ENCODE measurements at regions not wholly inside any gene's neighbourhood (a gene's known extent, or its start where the extent isn't known, plus 50 kb on each side); places are given as distances from the start of the nearest gene placed in this dataset.

DNA sequence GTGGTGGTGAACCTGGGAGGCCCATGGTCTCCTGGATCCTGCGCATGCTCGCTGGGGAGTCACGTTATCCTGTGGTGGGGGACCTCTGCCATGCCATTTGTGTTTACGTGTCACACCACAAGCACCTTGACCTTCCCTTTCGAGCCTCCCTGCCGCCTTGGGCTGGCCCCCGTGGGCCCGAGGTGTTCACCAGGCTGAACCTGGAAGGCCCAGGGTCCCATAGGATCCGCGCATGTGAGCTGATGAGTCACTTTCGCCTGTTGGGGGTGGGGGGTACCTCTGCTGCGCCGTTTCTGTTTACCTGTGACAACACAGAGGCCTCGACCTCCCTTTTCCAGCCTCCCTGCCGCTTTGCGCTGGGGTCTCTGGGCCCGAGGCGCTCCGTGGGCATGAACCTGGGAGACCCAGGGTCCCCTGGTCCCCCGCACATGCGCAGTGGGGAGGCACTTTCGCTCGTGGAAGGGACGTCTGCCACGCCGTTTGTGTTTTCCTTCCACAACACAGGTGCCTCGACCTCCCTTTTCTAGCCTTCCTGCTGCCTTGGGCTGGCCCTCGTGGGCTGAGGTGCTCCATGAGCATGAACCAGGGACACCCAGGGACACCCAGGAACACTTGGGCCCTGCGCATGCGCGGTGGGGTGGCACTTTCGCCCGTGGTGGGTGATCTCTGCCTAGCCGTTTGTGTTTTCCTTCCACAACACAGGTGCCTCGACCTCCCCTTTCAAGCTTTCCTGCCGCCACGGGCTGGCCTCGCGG, 334.1 kb downstream of the ALG10 start:
- TF ChIP-seq, protein P1, sequence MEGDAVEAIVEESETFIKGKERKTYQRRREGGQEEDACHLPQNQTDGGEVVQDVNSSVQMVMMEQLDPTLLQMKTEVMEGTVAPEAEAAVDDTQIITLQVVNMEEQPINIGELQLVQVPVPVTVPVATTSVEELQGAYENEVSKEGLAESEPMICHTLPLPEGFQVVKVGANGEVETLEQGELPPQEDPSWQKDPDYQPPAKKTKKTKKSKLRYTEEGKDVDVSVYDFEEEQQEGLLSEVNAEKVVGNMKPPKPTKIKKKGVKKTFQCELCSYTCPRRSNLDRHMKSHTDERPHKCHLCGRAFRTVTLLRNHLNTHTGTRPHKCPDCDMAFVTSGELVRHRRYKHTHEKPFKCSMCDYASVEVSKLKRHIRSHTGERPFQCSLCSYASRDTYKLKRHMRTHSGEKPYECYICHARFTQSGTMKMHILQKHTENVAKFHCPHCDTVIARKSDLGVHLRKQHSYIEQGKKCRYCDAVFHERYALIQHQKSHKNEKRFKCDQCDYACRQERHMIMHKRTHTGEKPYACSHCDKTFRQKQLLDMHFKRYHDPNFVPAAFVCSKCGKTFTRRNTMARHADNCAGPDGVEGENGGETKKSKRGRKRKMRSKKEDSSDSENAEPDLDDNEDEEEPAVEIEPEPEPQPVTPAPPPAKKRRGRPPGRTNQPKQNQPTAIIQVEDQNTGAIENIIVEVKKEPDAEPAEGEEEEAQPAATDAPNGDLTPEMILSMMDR (IDR thresholded peaks at IDR 0.05; ENCODE audit: low read depth, low read length), result no peak
- in situ Hi-C loops (cut with HindIII; ENCODE audit: low sequenced_read_pairs), result no loop called here
- DNase-seq (ENCODE audit: low read depth, low spot score), result no peak
- no peak overlapping the region for H3K4me3 ChIP-seq (ENCODE audit: low read depth, low read length)

DNA sequence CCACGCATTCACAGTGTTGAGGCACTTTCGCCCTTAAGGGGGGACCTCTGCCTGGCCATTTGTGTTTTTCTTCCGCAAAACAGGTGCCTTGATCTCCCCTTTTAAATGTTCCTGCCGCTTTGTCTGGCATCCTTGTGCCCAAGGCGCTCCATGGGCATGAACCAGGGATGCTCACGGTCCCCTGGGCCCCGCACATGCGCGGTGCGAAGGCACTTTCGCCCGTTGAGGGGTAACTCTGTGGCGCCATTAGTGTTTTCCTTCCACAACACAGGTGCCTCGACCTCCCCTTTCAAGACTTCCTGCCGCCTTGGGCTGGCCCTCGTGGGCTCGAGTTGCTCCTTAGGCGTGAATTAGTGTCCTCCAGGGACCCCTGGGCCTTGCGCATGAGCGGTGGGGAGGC, 335.5 kb downstream of the ALG10 start:
- TF ChIP-seq, protein P1 (IDR thresholded peaks at IDR 0.05; ENCODE audit: low read depth, low read length), result no peak
- in situ Hi-C loops (cut with HindIII; ENCODE audit: low sequenced_read_pairs), result no loop called here
- no peak for DNase-seq (ENCODE audit: low read depth, low spot score)

GRCh38 chr12:34358198-34358597, 335.9 kb downstream of the ALG10 start:
- TF ChIP-seq, protein P1 (IDR thresholded peaks at IDR 0.05; ENCODE audit: low read depth, low read length), result no peak
- no peak for DNase-seq (ENCODE audit: low read depth, low spot score)
- in situ Hi-C loops (cut with HindIII; ENCODE audit: low sequenced_read_pairs), result no loop called here
- H3K4me3 ChIP-seq (ENCODE audit: low read depth, low read length), result no peak overlapping the region

More for the DNA sequence above, 335.5 kb downstream of the ALG10 start:
- no peak overlapping the region for H3K4me3 ChIP-seq (ENCODE audit: low read depth, low read length)

- no peak overlapping the region for H3K4me3 ChIP-seq (ENCODE audit: low read depth, low read length)
- no peak for DNase-seq (ENCODE audit: low read depth, low spot score)
- TF ChIP-seq, protein P1 (IDR thresholded peaks at IDR 0.05; ENCODE audit: low read depth, low read length), result no peak
- in situ Hi-C loops (cut with HindIII; ENCODE audit: low sequenced_read_pairs), result no loop called here
Observed at GRCh38 chr12:34361721-34362316, 339.5 kb downstream of the ALG10 start.

- no peak overlapping the region for H3K4me3 ChIP-seq (ENCODE audit: low read depth, low read length)
- DNase-seq (ENCODE audit: low read depth, low spot score), result no peak
- in situ Hi-C loops (cut with HindIII; ENCODE audit: low sequenced_read_pairs), result no loop called here
- TF ChIP-seq, protein P1 (IDR thresholded peaks at IDR 0.05; ENCODE audit: low read depth, low read length), result no peak
Observed at GRCh38 chr12:34363050-34363673, 340.9 kb downstream of the ALG10 start.

DNA sequence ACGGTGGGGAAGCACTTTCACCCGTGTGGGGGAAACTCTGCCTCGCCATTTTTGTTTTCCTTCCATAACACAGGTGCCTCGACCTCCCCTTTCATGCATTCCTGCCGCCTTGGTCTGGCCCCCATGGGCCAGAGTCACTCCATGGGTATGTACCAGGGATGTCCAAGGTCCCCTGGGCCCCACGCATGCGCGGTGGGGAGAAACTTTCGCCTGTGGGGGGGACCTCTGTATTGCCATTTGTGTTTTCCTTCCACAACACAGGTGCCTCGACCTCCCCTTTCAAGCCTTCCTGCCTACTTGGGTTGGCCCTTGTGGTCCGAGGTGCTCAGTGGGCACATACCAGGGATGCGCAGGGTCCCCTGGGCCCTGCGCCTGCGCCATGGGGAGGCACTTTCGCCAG, 345.8 kb downstream of the ALG10 start:
- TF ChIP-seq, protein P1 (IDR thresholded peaks at IDR 0.05; ENCODE audit: low read depth, low read length), result no peak
- in situ Hi-C loops (cut with HindIII; ENCODE audit: low sequenced_read_pairs), result no loop called here
- no peak overlapping the region for H3K4me3 ChIP-seq (ENCODE audit: low read depth, low read length)
- no peak for DNase-seq (ENCODE audit: low read depth, low spot score)

Measured in astrocyte of the spinal cord (primary cell).